ENCODE measurements at regions not wholly inside any gene's neighbourhood (a gene's known extent, or its start where the extent isn't known, plus 50 kb on each side); places are given as distances from the start of the nearest gene placed in this dataset.

DNA sequence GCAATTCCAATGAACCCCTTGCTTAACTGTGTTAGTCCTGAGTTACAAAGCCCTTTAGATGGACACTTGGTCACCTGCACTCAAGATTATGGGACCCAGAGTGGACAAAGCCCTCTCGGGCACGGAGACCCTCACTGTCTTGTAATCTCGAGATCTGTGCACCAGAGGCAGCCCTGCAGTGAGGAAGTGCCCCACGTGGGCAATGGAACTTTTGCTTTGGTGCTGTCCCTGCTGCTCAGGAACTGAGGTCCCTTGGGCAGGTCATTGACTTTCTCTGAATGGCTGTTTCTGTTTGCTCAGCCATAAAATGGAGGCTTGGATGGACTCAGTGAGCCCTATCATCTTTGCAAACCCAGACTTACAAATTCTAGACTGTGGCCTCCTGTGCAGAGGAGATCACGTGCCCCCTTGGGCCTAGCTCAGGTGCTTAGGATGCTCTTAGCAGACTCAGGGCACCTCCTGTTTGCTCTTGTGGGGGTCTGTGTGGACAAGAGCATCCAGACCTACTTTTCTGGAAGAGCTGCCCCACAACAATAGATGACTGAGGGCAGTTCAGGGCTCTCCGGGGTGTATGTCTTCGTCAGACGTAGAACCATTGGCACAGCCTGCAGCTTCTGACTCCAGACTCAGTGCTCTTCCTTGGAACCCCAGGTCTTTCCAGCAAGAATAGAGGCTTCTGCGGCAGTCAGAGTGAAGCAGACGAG is 94.5 kb upstream of the HS6ST1 start:
- H3K4me3 ChIP-seq (ENCODE audit: low read length), result no peak overlapping the region
- TF ChIP-seq, protein P1, sequence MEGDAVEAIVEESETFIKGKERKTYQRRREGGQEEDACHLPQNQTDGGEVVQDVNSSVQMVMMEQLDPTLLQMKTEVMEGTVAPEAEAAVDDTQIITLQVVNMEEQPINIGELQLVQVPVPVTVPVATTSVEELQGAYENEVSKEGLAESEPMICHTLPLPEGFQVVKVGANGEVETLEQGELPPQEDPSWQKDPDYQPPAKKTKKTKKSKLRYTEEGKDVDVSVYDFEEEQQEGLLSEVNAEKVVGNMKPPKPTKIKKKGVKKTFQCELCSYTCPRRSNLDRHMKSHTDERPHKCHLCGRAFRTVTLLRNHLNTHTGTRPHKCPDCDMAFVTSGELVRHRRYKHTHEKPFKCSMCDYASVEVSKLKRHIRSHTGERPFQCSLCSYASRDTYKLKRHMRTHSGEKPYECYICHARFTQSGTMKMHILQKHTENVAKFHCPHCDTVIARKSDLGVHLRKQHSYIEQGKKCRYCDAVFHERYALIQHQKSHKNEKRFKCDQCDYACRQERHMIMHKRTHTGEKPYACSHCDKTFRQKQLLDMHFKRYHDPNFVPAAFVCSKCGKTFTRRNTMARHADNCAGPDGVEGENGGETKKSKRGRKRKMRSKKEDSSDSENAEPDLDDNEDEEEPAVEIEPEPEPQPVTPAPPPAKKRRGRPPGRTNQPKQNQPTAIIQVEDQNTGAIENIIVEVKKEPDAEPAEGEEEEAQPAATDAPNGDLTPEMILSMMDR (conservative IDR thresholded peaks at IDR 0.05; ENCODE audit: low read depth, low read length), result no peak
- DNase-seq (ENCODE audit: low read depth), result no peak

DNA sequence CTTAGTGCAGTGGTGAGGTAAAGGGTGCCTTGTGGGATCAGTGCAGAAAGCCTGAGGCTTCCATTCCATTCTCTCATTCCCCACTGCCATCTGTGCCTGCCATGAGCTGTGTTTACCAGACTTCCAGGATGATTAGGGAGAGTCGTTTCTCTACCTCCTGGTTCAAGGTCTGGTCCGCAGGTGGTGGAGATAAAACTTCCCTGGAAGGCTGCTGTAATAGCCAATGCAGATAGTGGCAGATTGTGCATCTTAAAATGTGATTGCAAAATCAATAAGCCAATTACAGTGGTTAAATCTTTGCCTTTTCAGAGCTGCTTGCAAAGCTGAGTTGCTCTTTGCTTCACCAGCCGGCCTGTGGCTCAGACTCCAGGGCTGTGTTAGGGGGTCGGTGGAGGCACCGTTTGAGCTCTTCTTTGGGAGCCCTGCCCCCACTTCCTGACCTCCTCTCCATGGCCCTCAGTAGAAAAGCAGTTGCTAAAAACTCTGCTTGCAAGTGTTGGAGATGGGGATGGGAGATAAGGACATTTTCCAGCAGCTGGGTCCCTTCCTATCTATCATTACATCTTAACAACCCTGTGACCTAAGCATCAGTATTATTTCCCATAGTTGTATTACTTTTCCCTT is 95.2 kb upstream of the HS6ST1 start:
- DNase-seq (ENCODE audit: low read depth), result no peak
- H3K4me3 ChIP-seq (ENCODE audit: low read length), result no peak overlapping the region
- TF ChIP-seq, protein P1 (conservative IDR thresholded peaks at IDR 0.05; ENCODE audit: low read depth, low read length), result no peak

DNA sequence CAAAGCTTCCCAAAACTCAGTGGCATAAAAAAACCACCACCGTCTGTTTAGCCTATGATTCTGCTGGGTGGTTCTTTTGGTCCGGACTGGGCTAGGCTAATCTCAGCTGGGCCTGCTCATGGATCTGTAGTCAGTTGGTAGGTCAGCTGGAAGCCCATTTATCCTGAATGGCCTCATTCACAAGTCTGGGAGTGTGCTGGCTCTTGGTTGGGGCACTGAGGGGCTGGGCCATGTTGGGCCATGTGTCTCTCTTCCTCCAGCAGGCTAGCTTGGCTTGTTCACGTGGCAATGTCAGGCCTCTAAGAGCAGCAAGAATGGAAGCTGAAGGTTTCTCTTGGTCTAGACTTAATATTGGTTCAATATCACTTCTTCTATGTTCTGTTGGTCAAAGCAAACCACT is 95.7 kb upstream of the HS6ST1 start:
- H3K4me3 ChIP-seq (ENCODE audit: low read length), result no peak overlapping the region
- TF ChIP-seq, protein P1 (conservative IDR thresholded peaks at IDR 0.05; ENCODE audit: low read depth, low read length), result no peak
- no peak for DNase-seq (ENCODE audit: low read depth)

DNA sequence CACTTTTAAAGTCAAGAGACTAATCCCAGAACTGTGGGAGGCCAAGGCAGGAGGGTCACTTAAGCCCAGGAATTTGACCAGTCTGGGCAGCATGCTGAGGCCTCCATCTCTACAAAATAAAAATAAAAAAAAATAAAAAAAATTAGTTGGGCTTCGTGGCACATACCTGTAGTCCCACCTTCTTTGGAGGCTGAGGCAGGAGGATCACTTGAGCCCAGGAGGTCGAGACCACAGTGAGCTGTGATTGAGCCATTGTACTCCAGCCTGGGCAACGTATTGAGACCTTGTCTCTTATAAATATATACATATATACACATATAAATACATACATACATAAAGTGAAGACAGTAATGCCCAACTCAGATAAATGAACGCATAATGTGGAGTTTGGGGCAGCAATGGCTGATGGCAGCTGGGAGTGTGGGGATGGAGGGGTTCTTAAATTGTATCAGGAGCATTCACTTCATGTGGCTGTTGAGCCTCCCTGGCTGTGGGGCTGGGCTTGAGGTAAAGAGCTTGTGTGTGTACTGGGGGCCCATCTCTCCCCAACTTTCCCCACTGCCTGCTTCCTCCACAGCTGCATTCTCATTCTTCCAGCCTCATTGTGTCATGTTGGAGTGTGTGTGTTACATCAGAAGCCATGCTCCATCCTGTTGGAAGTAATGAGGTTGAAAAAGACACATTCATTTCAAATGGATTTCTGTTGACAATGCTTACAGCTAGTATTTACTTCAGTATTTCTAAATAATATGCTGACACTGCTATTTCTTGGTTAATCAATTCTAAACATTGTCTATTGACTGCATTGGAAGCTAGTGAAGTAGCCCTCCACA is 96.5 kb upstream of the HS6ST1 start:
- TF ChIP-seq, protein P1 (conservative IDR thresholded peaks at IDR 0.05; ENCODE audit: low read depth, low read length), result no peak
- H3K4me3 ChIP-seq (ENCODE audit: low read length), result no peak overlapping the region
- DNase-seq (ENCODE audit: low read depth), result no peak

GRCh38 chr2:128415779-128416061 is 97.1 kb upstream of the HS6ST1 start:
- TF ChIP-seq, protein P1 (conservative IDR thresholded peaks at IDR 0.05; ENCODE audit: low read depth, low read length), result no peak
- no peak overlapping the region for H3K4me3 ChIP-seq (ENCODE audit: low read length)

DNA sequence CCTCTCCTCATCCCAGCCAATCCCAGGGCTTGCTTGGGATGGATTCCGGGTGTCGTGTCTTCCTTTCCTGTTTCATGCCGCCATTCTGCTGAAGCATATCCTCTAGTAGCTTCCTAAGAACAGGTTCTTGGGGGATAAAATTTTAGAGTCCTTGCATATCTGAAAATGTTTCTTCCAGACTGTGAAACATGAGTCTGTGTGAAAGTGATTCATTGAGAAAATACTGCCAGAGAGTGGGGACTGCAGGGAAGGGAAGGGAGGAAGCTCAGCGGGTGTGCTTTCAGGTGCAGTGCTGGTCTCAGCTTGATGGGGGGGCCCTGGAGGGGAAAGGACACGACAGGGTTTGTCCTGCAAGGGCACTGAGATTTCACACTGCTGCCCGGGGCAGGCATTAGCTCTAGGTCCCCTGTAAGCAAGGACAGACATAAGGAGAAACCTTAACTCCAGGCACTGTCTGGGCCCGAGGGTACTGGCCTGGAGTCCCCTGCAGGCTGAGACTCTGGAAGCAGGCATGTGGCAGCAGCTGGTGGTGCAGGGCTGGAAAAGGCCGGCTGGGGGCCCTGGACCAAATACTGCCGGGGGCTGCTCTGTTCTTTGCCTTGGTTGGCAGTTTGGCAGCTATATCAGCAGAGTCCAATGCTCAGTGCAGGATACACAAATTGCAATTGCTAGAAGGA is 97.6 kb upstream of the HS6ST1 start:
- H3K4me3 ChIP-seq (ENCODE audit: low read length), result no peak overlapping the region
- DNase-seq (ENCODE audit: low read depth), result no peak
- TF ChIP-seq, protein P1 (conservative IDR thresholded peaks at IDR 0.05; ENCODE audit: low read depth, low read length), result no peak

More at GRCh38 chr2:128415779-128416061, 97.1 kb upstream of the HS6ST1 start:
- no peak for DNase-seq (ENCODE audit: low read depth)

Measured in retinal pigment epithelial cell (primary cell).